ENCODE measurements at regions not wholly inside any gene's neighbourhood (a gene's known extent, or its start where the extent isn't known, plus 50 kb on each side); places are given as distances from the start of the nearest gene placed in this dataset.

GRCh38 chr5:164824671-164825070, 1319.3 kb downstream of the MAT2B start:
- Histone ChIP-seq H3K79me2 (ENCODE audit: insufficient read depth, low read length) (no peaks in the 10 kb centered on the region), H2AFZ (ENCODE audit: low read length) (no peak overlapping the region), H3K9me3 (ENCODE audit: low read depth, low read length) (no peaks in the 10 kb centered on the region), H3K27ac (ENCODE audit: low read depth, low read length) (no peak overlapping the region), H3K27me3 (ENCODE audit: insufficient read depth, low read length) (no peaks in the 10 kb centered on the region), H3K4me1 (ENCODE audit: insufficient read depth, low read length) (no peaks in the 10 kb centered on the region), H3K4me3 (ENCODE audit: insufficient read depth, low read length) (no peak overlapping the region), H3K4me2 (ENCODE audit: insufficient read depth, low read length) (no peak overlapping the region), H3K36me3 (ENCODE audit: insufficient read depth, low read length) (no peaks in the 10 kb centered on the region), H4K20me1 (ENCODE audit: insufficient read depth, low read length) (no peaks in the 10 kb centered on the region)
- TF ChIP-seq CTCF (IDR thresholded peaks at IDR 0.05; ENCODE audit: extremely low read depth, low read depth, low read length) = no peak
- DNase-seq (ENCODE audit: insufficient read length, low spot score, missing footprints) = no peak

GRCh38 chr5:164832516-164832915, 1327.1 kb downstream of the MAT2B start:
- Histone ChIP-seq H3K79me2 (ENCODE audit: insufficient read depth, low read length) (no peaks in the 10 kb centered on the region), H2AFZ (ENCODE audit: low read length) (no peak overlapping the region), H3K27ac (ENCODE audit: low read depth, low read length) (no peak overlapping the region), H4K20me1 (ENCODE audit: insufficient read depth, low read length) (no peaks in the 10 kb centered on the region), H3K36me3 (ENCODE audit: insufficient read depth, low read length) (no peaks in the 10 kb centered on the region), H3K9me3 (ENCODE audit: low read depth, low read length) (no peaks in the 10 kb centered on the region), H3K4me3 (ENCODE audit: insufficient read depth, low read length) (no peak overlapping the region), H3K4me2 (ENCODE audit: insufficient read depth, low read length) (no peak overlapping the region), H3K27me3 (ENCODE audit: insufficient read depth, low read length) (no peaks in the 10 kb centered on the region), H3K4me1 (ENCODE audit: insufficient read depth, low read length) (no peaks in the 10 kb centered on the region)
- TF ChIP-seq CTCF (IDR thresholded peaks at IDR 0.05; ENCODE audit: extremely low read depth, low read depth, low read length) = no peak
- DNase-seq (ENCODE audit: insufficient read length, low spot score, missing footprints) = no peak

GRCh38 chr5:164844348-164844747, 1338.9 kb downstream of the MAT2B start:
- no peaks in the 10 kb centered on the region for H3K9me3 ChIP-seq (ENCODE audit: low read depth, low read length)
- H3K27me3 ChIP-seq (ENCODE audit: insufficient read depth, low read length) = no peaks in the 10 kb centered on the region
- H2AFZ ChIP-seq (ENCODE audit: low read length) = no peak overlapping the region
- no peaks in the 10 kb centered on the region for H3K4me1 ChIP-seq (ENCODE audit: insufficient read depth, low read length)
- no peak overlapping the region for H3K4me3 ChIP-seq (ENCODE audit: insufficient read depth, low read length)
- TF ChIP-seq CTCF (IDR thresholded peaks at IDR 0.05; ENCODE audit: extremely low read depth, low read depth, low read length) = no peak
- H3K27ac ChIP-seq (ENCODE audit: low read depth, low read length) = no peak overlapping the region
- H3K36me3 ChIP-seq (ENCODE audit: insufficient read depth, low read length) = no peaks in the 10 kb centered on the region
- H3K4me2 ChIP-seq (ENCODE audit: insufficient read depth, low read length) = no peak overlapping the region
- H3K79me2 ChIP-seq (ENCODE audit: insufficient read depth, low read length) = no peaks in the 10 kb centered on the region
- no peaks in the 10 kb centered on the region for H4K20me1 ChIP-seq (ENCODE audit: insufficient read depth, low read length)
- no peak for DNase-seq (ENCODE audit: insufficient read length, low spot score, missing footprints)

- Histone ChIP-seq H3K27ac (ENCODE audit: low read depth, low read length) (no peak overlapping the region), H4K20me1 (ENCODE audit: insufficient read depth, low read length) (no peaks in the 10 kb centered on the region), H3K4me3 (ENCODE audit: insufficient read depth, low read length) (no peak overlapping the region)
These were observed 1355.5 kb downstream of the MAT2B start for GRCh38 chr5:164860896-164861295.

More at GRCh38 chr5:164860896-164861295, 1355.5 kb downstream of the MAT2B start:
- H3K27me3 ChIP-seq (ENCODE audit: insufficient read depth, low read length) = no peaks in the 10 kb centered on the region
- no peaks in the 10 kb centered on the region for H3K36me3 ChIP-seq (ENCODE audit: insufficient read depth, low read length)
- no peak for DNase-seq (ENCODE audit: insufficient read length, low spot score, missing footprints)
- H3K4me1 ChIP-seq (ENCODE audit: insufficient read depth, low read length) = no peaks in the 10 kb centered on the region
- no peak for TF ChIP-seq CTCF (IDR thresholded peaks at IDR 0.05; ENCODE audit: extremely low read depth, low read depth, low read length)
- H3K4me2 ChIP-seq (ENCODE audit: insufficient read depth, low read length) = no peak overlapping the region
- H2AFZ ChIP-seq (ENCODE audit: low read length) = no peak overlapping the region
- H3K9me3 ChIP-seq (ENCODE audit: low read depth, low read length) = no peaks in the 10 kb centered on the region
- no peaks in the 10 kb centered on the region for H3K79me2 ChIP-seq (ENCODE audit: insufficient read depth, low read length)
